SU-DHL-6 (cell line): ENCODE measurements at regions not wholly inside any gene's neighbourhood (a gene's known extent, or its start where the extent isn't known, plus 50 kb on each side); places are given as distances from the start of the nearest gene placed in this dataset.

Experiments
- EZH2phosphoT487 ChIP-seq: fragments of 200-600 bp; sonication (generic), shearing (Covaris generic); conservative IDR thresholded peaks from 2 replicates; pipeline ENCODE4 v1.6.1; 2018; ENCODE audit warnings: mild to moderate bottlenecking, antibody characterized with exemption, low read length, moderate library complexity, mixed read lengths
- TF ChIP-seq, protein P1 (sequence below): fragments of 200-600 bp; sonication (generic); IDR thresholded peaks from one replicate; pipeline ENCODE4 v1.5.1; 2017; ENCODE audit warnings: antibody characterized with exemption, mild to moderate bottlenecking, low read length, moderate library complexity; ENCODE audit not compliant: insufficient read depth, poor library complexity, severe bottlenecking

DNA sequence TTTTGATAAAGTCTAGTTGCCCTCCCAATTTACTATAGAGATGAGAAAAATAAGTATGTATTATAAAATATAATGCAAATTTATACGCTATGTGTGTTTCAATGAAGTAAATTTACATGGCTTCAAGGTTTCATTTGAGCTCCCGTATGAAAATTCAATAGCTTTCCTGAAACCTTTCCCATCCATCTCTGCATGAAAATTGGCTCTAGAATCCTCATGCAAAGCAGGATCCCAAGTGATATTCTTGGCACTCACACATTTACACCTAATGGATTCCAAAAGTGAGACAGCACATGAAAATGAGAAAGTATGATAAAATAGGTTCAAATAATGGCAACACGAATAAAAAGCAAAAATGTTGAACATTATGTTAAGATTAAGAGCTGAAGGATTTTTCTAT, 1595.8 kb upstream of the SEL1L start:
- TF ChIP-seq, protein P1, sequence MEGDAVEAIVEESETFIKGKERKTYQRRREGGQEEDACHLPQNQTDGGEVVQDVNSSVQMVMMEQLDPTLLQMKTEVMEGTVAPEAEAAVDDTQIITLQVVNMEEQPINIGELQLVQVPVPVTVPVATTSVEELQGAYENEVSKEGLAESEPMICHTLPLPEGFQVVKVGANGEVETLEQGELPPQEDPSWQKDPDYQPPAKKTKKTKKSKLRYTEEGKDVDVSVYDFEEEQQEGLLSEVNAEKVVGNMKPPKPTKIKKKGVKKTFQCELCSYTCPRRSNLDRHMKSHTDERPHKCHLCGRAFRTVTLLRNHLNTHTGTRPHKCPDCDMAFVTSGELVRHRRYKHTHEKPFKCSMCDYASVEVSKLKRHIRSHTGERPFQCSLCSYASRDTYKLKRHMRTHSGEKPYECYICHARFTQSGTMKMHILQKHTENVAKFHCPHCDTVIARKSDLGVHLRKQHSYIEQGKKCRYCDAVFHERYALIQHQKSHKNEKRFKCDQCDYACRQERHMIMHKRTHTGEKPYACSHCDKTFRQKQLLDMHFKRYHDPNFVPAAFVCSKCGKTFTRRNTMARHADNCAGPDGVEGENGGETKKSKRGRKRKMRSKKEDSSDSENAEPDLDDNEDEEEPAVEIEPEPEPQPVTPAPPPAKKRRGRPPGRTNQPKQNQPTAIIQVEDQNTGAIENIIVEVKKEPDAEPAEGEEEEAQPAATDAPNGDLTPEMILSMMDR, result no peak
- TF ChIP-seq EZH2phosphoT487, result no peak
